Panc1 (cell line): ENCODE measurements at regions not wholly inside any gene's neighbourhood (a gene's known extent, or its start where the extent isn't known, plus 50 kb on each side); places are given as distances from the start of the nearest gene placed in this dataset.
"Not testable (repeated sequence)": the region's sequence is repeated elsewhere in the genome, so short reads cannot be mapped to it uniquely, and the experiment has no call there.

Source experiments
- ATAC-seq: fragments of 200-7000 bp; cut with Tn5 transposase; 2 replicates; pipeline ENCODE4 v1.9.1; 2020; ENCODE audit warnings: mild to moderate bottlenecking, moderate library complexity
- BruUV-seq: library from RNA; stranded (reverse); fragments of 400-500 nt; replicated peaks from 2 replicates; lab custom pipeline; 2021; lab: Mats Ljungman, UMichigan
- CTCF ChIA-PET: fragments of 300-600 bp; sonication (Branson Sonifier 250); formaldehyde crosslinking; loops from one replicate; lab custom pipeline; 2022; ENCODE audit warnings: antibody characterized with exemption; lab: Charles Lee
- POLR2A ChIA-PET: fragments of 300-600 bp; sonication (Branson Sonifier 250); formaldehyde crosslinking; loops from one replicate; lab custom pipeline; 2022; ENCODE audit warnings: antibody characterized with exemption; lab: Charles Lee
- DNase-seq: peaks from one replicate; pipeline ENCODE4 v3.0.0-alpha.2; 2010; ENCODE audit warnings: low read depth, low spot score
- H3K27ac ChIP-seq: 2 replicates; pipeline ENCODE4 v1.5.1; 2011; ENCODE audit warnings: mild to moderate bottlenecking, low read length, inconsistent platforms
- H3K27me3 ChIP-seq: fragments of 200-500 bp; sonication (Bioruptor generic); 2 replicates; pipeline ENCODE4 v1.6.0; 2014; ENCODE audit warnings: low read length, inconsistent platforms; ENCODE audit not compliant: control insufficient read depth, insufficient read depth
- H3K36me3 ChIP-seq: fragments of 200-500 bp; sonication (Bioruptor generic); 2 replicates; pipeline ENCODE4 v1.5.1; 2014; ENCODE audit warnings: inconsistent platforms, mild to moderate bottlenecking, low read length, moderate library complexity; ENCODE audit not compliant: control insufficient read depth, insufficient read depth
- H3K4me1 ChIP-seq: 2 replicates; pipeline ENCODE4 v1.5.1; 2011; ENCODE audit warnings: inconsistent platforms, mild to moderate bottlenecking, low read length, moderate library complexity; ENCODE audit not compliant: control insufficient read depth, insufficient read depth
- H3K4me3 ChIP-seq, 2 experiments: 2 replicates each; pipeline ENCODE4 v1.5.1; 2011 to 2012; ENCODE audit warnings: low read depth in 2 of 2, low read length in 2 of 2, mild to moderate bottlenecking in 2 of 2, inconsistent platforms in 1 of 2, moderate library complexity in 1 of 2
- H3K9me3 ChIP-seq: fragments of 200-500 bp; sonication (Bioruptor generic); 2 replicates; pipeline ENCODE4 v1.5.1; 2014; ENCODE audit warnings: low read depth, mild to moderate bottlenecking, inconsistent platforms, low read length, moderate library complexity; ENCODE audit not compliant: control insufficient read depth, insufficient read depth
- POLR2AphosphoS5 ChIP-seq: IDR thresholded peaks from 2 replicates; pipeline ENCODE4 v1.6.1; 2012; ENCODE audit warnings: mild to moderate bottlenecking, low read depth, low read length, moderate library complexity
- REST ChIP-seq, 2 experiments: IDR thresholded peaks; 2 replicates each; pipeline ENCODE4 v1.6.1; 2011 to 2012; ENCODE audit warnings: low read depth in 2 of 2, control low read depth in 1 of 2, low read length in 1 of 2, mild to moderate bottlenecking in 1 of 2, moderate library complexity in 1 of 2; ENCODE audit not compliant: insufficient read depth in 1 of 2
- SIN3A ChIP-seq: IDR thresholded peaks from 2 replicates; pipeline ENCODE4 v1.6.1; 2012; ENCODE audit warnings: low read depth, mild to moderate bottlenecking, low read length, moderate library complexity, borderline replicate concordance; ENCODE audit not compliant: insufficient read depth
- TCF7L2 ChIP-seq: IDR thresholded peaks from 2 replicates; pipeline ENCODE4 v1.6.1; 2011; ENCODE audit warnings: mild to moderate bottlenecking, low read depth, low read length, inconsistent platforms
- in situ Hi-C: cut with HindIII; loops from 2 replicates; pipeline ENCODE4 v1.10.0; 2016; ENCODE audit warnings: low sequenced_read_pairs, low pct_unique_long_range_greater_than_20kb
- intact Hi-C: fragments of 100-400 bp; cut with micrococcal nuclease; formaldehyde crosslinking; loops from one replicate; pipeline ENCODE4 v1.10.0; 2022; ENCODE audit not compliant: unreplicated experiment
- TF ChIP-seq, protein P1 (sequence below): fragments of 450-650 bp; IDR thresholded peaks from 2 replicates; pipeline ENCODE4 v1.5.1; 2017; ENCODE audit warnings: mild to moderate bottlenecking

GRCh38 chr14:98916476-98916875 is 355.5 kb downstream of the BCL11B start:
- Histone ChIP-seq H3K4me1 (no peaks in the 10 kb centered on the region), H3K36me3 (no peaks in the 10 kb centered on the region), H3K9me3 (no peaks in the 10 kb centered on the region), H3K27ac (no peak overlapping the region), H3K27me3 (no peaks in the 10 kb centered on the region), H3K4me3 (no peak overlapping the region)
- ChIA-PET POLR2A (no interaction called here), CTCF (no interaction called here)
- ATAC-seq (no peak), DNase-seq (no peak)
- TF ChIP-seq TCF7L2 (no peak), SIN3A (no peak), REST (IDR thresholded peaks at IDR 0.05; ENCODE audit: insufficient read depth in 1 of 2, low read depth in 2 of 2, low read length in 1 of 2) (no peak), POLR2AphosphoS5 (no peak)
- TF ChIP-seq, protein P1, sequence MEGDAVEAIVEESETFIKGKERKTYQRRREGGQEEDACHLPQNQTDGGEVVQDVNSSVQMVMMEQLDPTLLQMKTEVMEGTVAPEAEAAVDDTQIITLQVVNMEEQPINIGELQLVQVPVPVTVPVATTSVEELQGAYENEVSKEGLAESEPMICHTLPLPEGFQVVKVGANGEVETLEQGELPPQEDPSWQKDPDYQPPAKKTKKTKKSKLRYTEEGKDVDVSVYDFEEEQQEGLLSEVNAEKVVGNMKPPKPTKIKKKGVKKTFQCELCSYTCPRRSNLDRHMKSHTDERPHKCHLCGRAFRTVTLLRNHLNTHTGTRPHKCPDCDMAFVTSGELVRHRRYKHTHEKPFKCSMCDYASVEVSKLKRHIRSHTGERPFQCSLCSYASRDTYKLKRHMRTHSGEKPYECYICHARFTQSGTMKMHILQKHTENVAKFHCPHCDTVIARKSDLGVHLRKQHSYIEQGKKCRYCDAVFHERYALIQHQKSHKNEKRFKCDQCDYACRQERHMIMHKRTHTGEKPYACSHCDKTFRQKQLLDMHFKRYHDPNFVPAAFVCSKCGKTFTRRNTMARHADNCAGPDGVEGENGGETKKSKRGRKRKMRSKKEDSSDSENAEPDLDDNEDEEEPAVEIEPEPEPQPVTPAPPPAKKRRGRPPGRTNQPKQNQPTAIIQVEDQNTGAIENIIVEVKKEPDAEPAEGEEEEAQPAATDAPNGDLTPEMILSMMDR = no peak
- BruUV-seq = no TSS peak
- in situ Hi-C loops = no loop called here
- intact Hi-C loops = no loop called here

DNA sequence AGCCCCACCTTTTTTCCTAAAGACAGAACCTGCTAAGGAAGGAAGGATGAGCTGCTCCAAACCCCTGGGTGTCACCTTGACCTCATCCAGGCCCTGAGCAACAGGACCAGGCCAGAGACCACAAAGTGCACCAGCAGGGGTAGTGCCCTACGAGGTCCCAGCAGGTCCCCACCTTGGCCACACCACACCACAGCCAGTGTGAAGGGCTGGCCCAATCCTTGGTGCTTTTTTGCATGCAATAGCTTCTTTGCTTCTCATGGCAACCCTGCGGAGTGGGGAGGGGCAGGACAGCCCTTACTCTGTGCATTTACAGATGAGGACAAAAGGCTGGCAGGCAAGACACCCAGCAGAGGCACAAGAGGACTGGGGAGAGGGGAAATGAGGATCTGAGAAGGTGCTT is 352.6 kb downstream of the BCL11B start:
- CTCF ChIA-PET = no interaction called here
- ATAC-seq = no peak

GRCh38 chr14:98921306-98921705 is 350.7 kb downstream of the BCL11B start:
- H3K4me1 ChIP-seq, DNase-seq, in situ Hi-C loops, H3K27ac ChIP-seq, BruUV-seq, H3K9me3 ChIP-seq, ATAC-seq, H3K4me3 ChIP-seq, intact Hi-C loops, CTCF ChIA-PET, POLR2A ChIA-PET, H3K27me3 ChIP-seq, H3K36me3 ChIP-seq: not testable (repeated sequence)

More for the DNA sequence above, 352.6 kb downstream of the BCL11B start:
- Histone ChIP-seq H3K27ac (no peak overlapping the region), H3K27me3 (no peaks in the 10 kb centered on the region), H3K4me3 (no peak overlapping the region), H3K4me1 (no peaks in the 10 kb centered on the region), H3K9me3 (no peaks in the 10 kb centered on the region), H3K36me3 (no peaks in the 10 kb centered on the region)
- POLR2A ChIA-PET = no interaction called here
- DNase-seq = no peak
- in situ Hi-C loops (no loop called here), intact Hi-C loops (no loop called here)
- BruUV-seq = no TSS peak
- TF ChIP-seq TCF7L2 (no peak), SIN3A (no peak)
- TF ChIP-seq, protein P1 = no peak
